Lung (tissue), 11 donors: ENCODE measurements at regions not wholly inside any gene's neighbourhood (a gene's known extent, or its start where the extent isn't known, plus 50 kb on each side); places are given as distances from the start of the nearest gene placed in this dataset.
A peak's percentile ranks its signal among the peaks of the same experiment; 100 is the strongest.

Experiments
- ATAC-seq: fragments of 200-7000 bp; cut with Tn5 transposase; one replicate; pipeline ENCODE4 v1.9.1; 2020; ENCODE audit warnings: moderate number of reproducible peaks; ENCODE audit not compliant: insufficient read depth, low FRiP score
- DNase-seq, 3 donors: peaks; one replicate each; pipeline ENCODE4 v3.0.0-alpha.2; 2013 to 2017
- H3K27ac ChIP-seq, 2 donors: one replicate each; pipeline ENCODE4 v1.5.1; 2013; ENCODE audit warnings: mild to moderate bottlenecking in 2 of 2, moderate library complexity in 2 of 2, control low read depth in 1 of 2, inconsistent platforms in 1 of 2, low read depth in 1 of 2, low read length in 1 of 2
- H3K27me3 ChIP-seq, 3 donors: one replicate each; pipeline ENCODE4 v1.5.1; 2013; ENCODE audit warnings: low read length in 2 of 3; ENCODE audit not compliant: control insufficient read depth in 3 of 3, insufficient read depth in 3 of 3
- H3K36me3 ChIP-seq, 4 donors: one replicate each; pipeline ENCODE4 v1.5.1; 2013; ENCODE audit warnings: low read length in 4 of 4, mild to moderate bottlenecking in 1 of 4, moderate library complexity in 1 of 4; ENCODE audit not compliant: control insufficient read depth in 4 of 4, insufficient read depth in 4 of 4
- H3K4me1 ChIP-seq, 5 donors: one replicate each; pipeline ENCODE4 v1.5.1; 2013; ENCODE audit warnings: low read length in 5 of 5, mild to moderate bottlenecking in 2 of 5, moderate library complexity in 1 of 5; ENCODE audit not compliant: control insufficient read depth in 5 of 5, insufficient read depth in 5 of 5
- H3K4me3 ChIP-seq: one replicate; pipeline ENCODE4 v1.5.1; 2013; ENCODE audit warnings: mild to moderate bottlenecking, control low read depth, moderate library complexity
- H3K9ac ChIP-seq, 2 donors: one replicate each; pipeline ENCODE4 v1.5.1; 2013; ENCODE audit warnings: low read length in 2 of 2, control low read depth in 1 of 2; ENCODE audit not compliant: insufficient read depth in 1 of 2
- H3K9me3 ChIP-seq, 4 donors: one replicate each; pipeline ENCODE4 v1.5.1; 2013; ENCODE audit warnings: low read length in 3 of 4, mild to moderate bottlenecking in 1 of 4, moderate library complexity in 1 of 4; ENCODE audit not compliant: control insufficient read depth in 4 of 4, insufficient read depth in 3 of 4
- WGBS, 2 donors: extraction: QIAGEN DNeasy Blood & Tissue Kit; methylation state at CpG; one replicate each; pipeline ENCODE4 v1.1.7; 2013; 5-methylcytosine and 5-hydroxymethylcytosine counted together
- TF ChIP-seq, protein P1 (sequence below): IDR thresholded peaks from 2 replicates; pipeline ENCODE4 v1.5.1; 2012; ENCODE audit warnings: mild to moderate bottlenecking; ENCODE audit errors: control extremely low read depth, extremely low read depth
- donor health status: control.
- donor health status: control.
- donor health status: Bipolar disorder and iron deficiency.
- donor health status: healthy.
- donor health status: DM: yes; HTN: yes; CAD: no.

GRCh38 chr16:61179561-61179960, 856.7 kb downstream of the CDH8 start:
- 69 to 82% methylated on average over 2 of the region's 2 CpGs for WGBS, 2 donors
- no peaks in the 10 kb centered on the region for H3K4me1 ChIP-seq
- H3K27me3 ChIP-seq, result no peaks in the 10 kb centered on the region
- H3K9me3 ChIP-seq, result no peaks in the 10 kb centered on the region
- no peaks in the 10 kb centered on the region for H3K36me3 ChIP-seq
- peak in 2 of 3 donors; percentile 37 to 78 for DNase-seq
- H3K27ac ChIP-seq, result no peak overlapping the region
- TF ChIP-seq, protein P1, sequence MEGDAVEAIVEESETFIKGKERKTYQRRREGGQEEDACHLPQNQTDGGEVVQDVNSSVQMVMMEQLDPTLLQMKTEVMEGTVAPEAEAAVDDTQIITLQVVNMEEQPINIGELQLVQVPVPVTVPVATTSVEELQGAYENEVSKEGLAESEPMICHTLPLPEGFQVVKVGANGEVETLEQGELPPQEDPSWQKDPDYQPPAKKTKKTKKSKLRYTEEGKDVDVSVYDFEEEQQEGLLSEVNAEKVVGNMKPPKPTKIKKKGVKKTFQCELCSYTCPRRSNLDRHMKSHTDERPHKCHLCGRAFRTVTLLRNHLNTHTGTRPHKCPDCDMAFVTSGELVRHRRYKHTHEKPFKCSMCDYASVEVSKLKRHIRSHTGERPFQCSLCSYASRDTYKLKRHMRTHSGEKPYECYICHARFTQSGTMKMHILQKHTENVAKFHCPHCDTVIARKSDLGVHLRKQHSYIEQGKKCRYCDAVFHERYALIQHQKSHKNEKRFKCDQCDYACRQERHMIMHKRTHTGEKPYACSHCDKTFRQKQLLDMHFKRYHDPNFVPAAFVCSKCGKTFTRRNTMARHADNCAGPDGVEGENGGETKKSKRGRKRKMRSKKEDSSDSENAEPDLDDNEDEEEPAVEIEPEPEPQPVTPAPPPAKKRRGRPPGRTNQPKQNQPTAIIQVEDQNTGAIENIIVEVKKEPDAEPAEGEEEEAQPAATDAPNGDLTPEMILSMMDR, result no peak
- H3K4me3 ChIP-seq, result no peak overlapping the region
- peak; percentile 34 for ATAC-seq
- no peak overlapping the region for H3K9ac ChIP-seq

GRCh38 chr16:61165797-61166196, 870.4 kb downstream of the CDH8 start:
- TF ChIP-seq, protein P1, result no peak
- H3K4me3 ChIP-seq, result no peak overlapping the region
- 84 to 88% methylated on average over 3 of the region's 3 CpGs for WGBS, 2 donors
- no peak overlapping the region for H3K9ac ChIP-seq
- ATAC-seq, result no peak
- DNase-seq, result no peak
- H3K36me3 ChIP-seq, result no peaks in the 10 kb centered on the region
- no peaks in the 10 kb centered on the region for H3K9me3 ChIP-seq
- no peak overlapping the region for H3K27ac ChIP-seq
- H3K27me3 ChIP-seq, result no peaks in the 10 kb centered on the region
- no peaks in the 10 kb centered on the region for H3K4me1 ChIP-seq

DNA sequence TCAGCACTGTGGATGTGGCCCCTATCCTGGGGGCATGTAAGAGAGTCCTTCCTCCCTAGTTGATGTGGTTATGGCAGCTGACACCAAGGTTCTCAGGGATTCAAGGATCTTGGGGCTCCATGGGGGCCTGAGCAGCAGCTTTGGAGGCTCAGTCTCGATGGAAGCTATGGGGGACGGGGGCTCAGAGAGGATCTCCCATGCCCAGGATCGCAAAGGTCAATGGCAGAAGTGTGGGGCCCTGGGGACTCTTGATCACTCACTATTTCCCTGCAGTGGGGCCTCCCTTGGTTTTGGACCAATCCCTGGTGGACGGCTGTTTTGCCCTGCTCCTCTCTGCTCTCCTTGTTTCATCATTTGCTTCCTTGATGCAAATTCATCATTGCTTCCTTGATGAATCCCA, 885.9 kb downstream of the CDH8 start:
- H3K36me3 ChIP-seq, result no peaks in the 10 kb centered on the region
- H3K4me1 ChIP-seq, result no peaks in the 10 kb centered on the region
- no peak overlapping the region for H3K27ac ChIP-seq
- peaks cover 0 to 2% (median 0%) of the 10 kb centered on the region in 4 donors for H3K9me3 ChIP-seq
- no peak for DNase-seq
- no peak overlapping the region for H3K4me3 ChIP-seq
- no peak for ATAC-seq
- H3K9ac ChIP-seq, result no peak overlapping the region
- TF ChIP-seq, protein P1, result no peak
- H3K27me3 ChIP-seq, result no peaks in the 10 kb centered on the region
- 88 to 90% methylated on average over 4 of the region's 4 CpGs for WGBS, 2 donors

DNA sequence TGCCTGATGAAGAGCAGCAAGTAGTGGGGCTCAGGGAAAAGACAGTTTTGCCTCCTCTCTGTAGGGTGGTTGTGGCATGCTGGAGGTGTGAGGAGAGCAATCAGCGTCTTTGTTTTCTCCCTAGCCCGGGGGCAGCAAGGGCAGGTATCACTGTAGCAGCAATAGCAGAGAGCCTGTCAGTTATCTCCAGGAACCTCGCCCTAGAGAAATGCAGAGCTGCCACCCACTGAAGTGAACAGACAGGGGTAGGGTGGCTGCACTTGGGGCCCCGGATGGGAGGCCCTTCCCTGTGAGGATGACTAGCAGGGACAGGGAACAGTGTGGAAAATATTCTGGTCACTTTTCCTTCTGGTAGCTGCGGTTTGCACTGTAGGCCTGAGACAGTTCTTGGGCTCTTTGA, 886.5 kb downstream of the CDH8 start:
- DNase-seq (no peak), ATAC-seq (no peak)
- 74 to 87% methylated on average over 5 of the region's 5 CpGs for WGBS, 2 donors
- Histone ChIP-seq H3K27me3 (no peaks in the 10 kb centered on the region), H3K9me3 (peaks cover 0 to 2% (median 0%) of the 10 kb centered on the region in 4 donors), H3K4me1 (no peaks in the 10 kb centered on the region), H3K4me3 (no peak overlapping the region), H3K9ac (no peak overlapping the region), H3K36me3 (no peaks in the 10 kb centered on the region), H3K27ac (no peak overlapping the region)
- TF ChIP-seq, protein P1, result no peak
